WTC11 (cell line): ENCODE measurements at regions not wholly inside any gene's neighbourhood (a gene's known extent, or its start where the extent isn't known, plus 50 kb on each side); places are given as distances from the start of the nearest gene placed in this dataset.

ENCODE experiments used
- ATAC-seq: fragments of 200-7000 bp; cut with Tn5 transposase; 2 replicates; pipeline ENCODE4 v1.10.0; 2021; ENCODE audit warnings: mild to moderate bottlenecking, moderate library complexity
- CTCF ChIA-PET: fragments of 300-600 bp; sonication (Branson Sonifier 250); formaldehyde crosslinking; loops from one replicate; lab custom pipeline; 2021; ENCODE audit warnings: antibody characterized with exemption; lab: Charles Lee
- POLR2A ChIA-PET: fragments of 350-600 bp; sonication (Branson Sonifier 250); formaldehyde crosslinking; loops from one replicate; lab custom pipeline; 2021; ENCODE audit warnings: antibody characterized with exemption; lab: Charles Lee
- DNase-seq: peaks from one replicate; pipeline ENCODE4 v3.0.0; 2021; ENCODE audit warnings: low spot score
- H3K27ac Mint-ChIP-seq: 2 replicates; pipeline ENCODE4 v1.8.0; 2021; ENCODE audit warnings: mixed read lengths
- H3K27me3 Mint-ChIP-seq: 2 replicates; pipeline ENCODE4 v1.8.0; 2021; ENCODE audit warnings: low read depth, mild to moderate bottlenecking, moderate library complexity, mixed read lengths
- H3K36me3 Mint-ChIP-seq: 2 replicates; pipeline ENCODE4 v1.8.0; 2021; ENCODE audit warnings: mixed read lengths
- H3K4me1 Mint-ChIP-seq: 2 replicates; pipeline ENCODE4 v1.8.0; 2022; ENCODE audit warnings: mixed read lengths
- H3K4me3 Mint-ChIP-seq: 2 replicates; pipeline ENCODE4 v1.8.0; 2021; ENCODE audit warnings: mild to moderate bottlenecking, moderate library complexity, mixed read lengths
- H3K9me3 Mint-ChIP-seq: 2 replicates; pipeline ENCODE4 v1.8.0; 2021; ENCODE audit warnings: mixed read lengths
- E2F1 ChIP-seq: sonication (generic); formaldehyde crosslinking; IDR thresholded peaks from 2 replicates; pipeline ENCODE4 v1.8.0; 2022; ENCODE audit warnings: mild to moderate bottlenecking, missing genetic modification reagents
- EMX1 ChIP-seq: fragments of 250-450 bp; sonication (Bioruptor Pico); IDR thresholded peaks from 2 replicates; pipeline ENCODE4 v1.8.0; 2021; ENCODE audit warnings: mild to moderate bottlenecking
- FOXP1 ChIP-seq: sonication (generic); formaldehyde crosslinking; IDR thresholded peaks from 2 replicates; pipeline ENCODE4 v1.8.0; 2022; ENCODE audit warnings: missing genetic modification reagents, mild to moderate bottlenecking, moderate library complexity, borderline replicate concordance
- MXD4 ChIP-seq: fragments of 250-450 bp; sonication (Bioruptor Pico); IDR thresholded peaks from 2 replicates; pipeline ENCODE4 v1.8.0; 2021; ENCODE audit warnings: mild to moderate bottlenecking, moderate library complexity, borderline replicate concordance
- NFATC4 ChIP-seq: fragments of 250-450 bp; sonication (Bioruptor Pico); IDR thresholded peaks from 2 replicates; pipeline ENCODE4 v1.9.0; 2021; ENCODE audit warnings: mild to moderate bottlenecking
- NFE2L1 ChIP-seq: sonication (generic); formaldehyde crosslinking; IDR thresholded peaks from 2 replicates; pipeline ENCODE4 v1.8.1; 2023; ENCODE audit warnings: missing genetic modification reagents
- PRDM15 ChIP-seq: sonication (generic); formaldehyde crosslinking; IDR thresholded peaks from 2 replicates; pipeline ENCODE4 v1.8.0; 2022; ENCODE audit warnings: missing genetic modification reagents
- PRRX2 ChIP-seq: fragments of 250-450 bp; sonication (Bioruptor Pico); IDR thresholded peaks from 2 replicates; pipeline ENCODE4 v1.8.0; 2021; ENCODE audit warnings: mild to moderate bottlenecking
- RELA ChIP-seq: sonication (generic); formaldehyde crosslinking; IDR thresholded peaks from 2 replicates; pipeline ENCODE4 v1.8.1; 2022; ENCODE audit warnings: missing genetic modification reagents, mild to moderate bottlenecking, borderline replicate concordance
- STAT6 ChIP-seq: sonication (generic); formaldehyde crosslinking; conservative IDR thresholded peaks from 2 replicates; pipeline ENCODE4 v1.8.1; 2023; ENCODE audit warnings: mild to moderate bottlenecking, low read depth, missing genetic modification reagents, moderate library complexity
- TCF7 ChIP-seq: sonication (generic); formaldehyde crosslinking; IDR thresholded peaks from 2 replicates; pipeline ENCODE4 v1.8.0; 2022; ENCODE audit warnings: mild to moderate bottlenecking, low read depth, missing genetic modification reagents, moderate library complexity
- ZNF232 ChIP-seq: sonication (generic); formaldehyde crosslinking; IDR thresholded peaks from 2 replicates; pipeline ENCODE4 v1.8.0; 2022; ENCODE audit warnings: mild to moderate bottlenecking, missing genetic modification reagents
- ZNF317 ChIP-seq: sonication (generic); formaldehyde crosslinking; IDR thresholded peaks from 2 replicates; pipeline ENCODE4 v1.8.1; 2023; ENCODE audit warnings: low read depth, mild to moderate bottlenecking, moderate library complexity, missing genetic modification reagents, borderline replicate concordance
- ZNF671 ChIP-seq: fragments of 250-450 bp; sonication (Bioruptor Pico); IDR thresholded peaks from 2 replicates; pipeline ENCODE4 v1.8.0; 2021; ENCODE audit warnings: mild to moderate bottlenecking
- TF ChIP-seq, protein P1 (sequence below): sonication (generic); formaldehyde crosslinking; IDR thresholded peaks from 2 replicates; pipeline ENCODE4 v1.8.1; 2022; ENCODE audit warnings: missing genetic modification reagents, borderline replicate concordance
- TF ChIP-seq, protein P2 (sequence below): fragments of 200-600 bp; IDR thresholded peaks from 2 replicates; pipeline ENCODE4 v1.8.0; 2022; ENCODE audit warnings: antibody characterized with exemption
- TF ChIP-seq, protein P3 (sequence below): sonication (generic); formaldehyde crosslinking; IDR thresholded peaks from 2 replicates; pipeline ENCODE4 v1.8.1; 2022; ENCODE audit warnings: mild to moderate bottlenecking, missing genetic modification reagents, moderate library complexity, borderline replicate concordance
- TF ChIP-seq, protein P4 (sequence below): sonication (generic); formaldehyde crosslinking; IDR thresholded peaks from 2 replicates; pipeline ENCODE4 v1.8.1; 2023; ENCODE audit warnings: mild to moderate bottlenecking, missing genetic modification reagents, moderate library complexity

DNA sequence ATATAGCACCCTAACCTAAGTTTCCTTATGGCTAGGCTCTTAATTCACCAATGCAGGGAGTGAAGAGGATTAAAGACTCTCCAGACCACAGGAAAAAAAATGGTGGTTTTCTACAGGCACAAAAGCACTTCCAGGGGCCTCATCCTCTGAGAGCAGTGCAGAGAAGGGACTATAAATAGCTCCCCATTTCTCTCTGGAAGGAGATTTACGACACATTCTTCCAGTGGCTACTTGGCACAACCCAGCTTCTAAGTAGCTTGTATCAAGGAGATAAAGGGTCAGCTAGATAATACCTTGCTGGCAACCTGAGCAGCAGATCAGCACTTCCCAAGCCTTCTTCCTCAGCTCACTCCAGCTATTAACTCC, 73.5 kb downstream of the CRPPA start:
- POLR2A ChIA-PET: no interaction called here
- Mint-ChIP-seq H3K4me3 (no peak overlapping the region), H3K27me3 (no peaks in the 10 kb centered on the region; the same call in 1 of the 2 replicates), H3K9me3 (peaks cover 38% of the 10 kb centered on the region), H3K27ac (no peak overlapping the region), H3K4me1 (no peaks in the 10 kb centered on the region), H3K36me3 (peaks cover 9% of the 10 kb centered on the region)
- DNase-seq (no peak), ATAC-seq (no peak)
- CTCF ChIA-PET: no interaction called here
- TF ChIP-seq NFATC4 (CRISPR knock-in tag) (no peak), MXD4 (CRISPR knock-in tag) (no peak), RELA (CRISPR knock-in tag) (no peak), NFE2L1 (CRISPR knock-in tag) (no peak), TCF7 (no peak), E2F1 (CRISPR knock-in tag) (no peak), ZNF671 (CRISPR knock-in tag) (no peak), EMX1 (CRISPR knock-in tag) (no peak), ZNF317 (CRISPR knock-in tag) (no peak), ZNF232 (CRISPR knock-in tag) (no peak), STAT6 (CRISPR knock-in tag) (no peak), FOXP1 (CRISPR knock-in tag) (no peak), PRDM15 (CRISPR knock-in tag) (no peak), PRRX2 (CRISPR knock-in tag) (no peak)
- TF ChIP-seq, protein P1, sequence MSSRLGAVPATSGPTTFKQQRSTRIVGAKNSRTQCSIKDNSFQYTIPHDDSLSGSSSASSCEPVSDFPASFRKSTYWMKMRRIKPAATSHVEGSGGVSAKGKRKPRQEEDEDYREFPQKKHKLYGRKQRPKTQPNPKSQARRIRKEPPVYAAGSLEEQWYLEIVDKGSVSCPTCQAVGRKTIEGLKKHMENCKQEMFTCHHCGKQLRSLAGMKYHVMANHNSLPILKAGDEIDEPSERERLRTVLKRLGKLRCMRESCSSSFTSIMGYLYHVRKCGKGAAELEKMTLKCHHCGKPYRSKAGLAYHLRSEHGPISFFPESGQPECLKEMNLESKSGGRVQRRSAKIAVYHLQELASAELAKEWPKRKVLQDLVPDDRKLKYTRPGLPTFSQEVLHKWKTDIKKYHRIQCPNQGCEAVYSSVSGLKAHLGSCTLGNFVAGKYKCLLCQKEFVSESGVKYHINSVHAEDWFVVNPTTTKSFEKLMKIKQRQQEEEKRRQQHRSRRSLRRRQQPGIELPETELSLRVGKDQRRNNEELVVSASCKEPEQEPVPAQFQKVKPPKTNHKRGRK (CRISPR knock-in tag): no peak
- TF ChIP-seq, protein P2, sequence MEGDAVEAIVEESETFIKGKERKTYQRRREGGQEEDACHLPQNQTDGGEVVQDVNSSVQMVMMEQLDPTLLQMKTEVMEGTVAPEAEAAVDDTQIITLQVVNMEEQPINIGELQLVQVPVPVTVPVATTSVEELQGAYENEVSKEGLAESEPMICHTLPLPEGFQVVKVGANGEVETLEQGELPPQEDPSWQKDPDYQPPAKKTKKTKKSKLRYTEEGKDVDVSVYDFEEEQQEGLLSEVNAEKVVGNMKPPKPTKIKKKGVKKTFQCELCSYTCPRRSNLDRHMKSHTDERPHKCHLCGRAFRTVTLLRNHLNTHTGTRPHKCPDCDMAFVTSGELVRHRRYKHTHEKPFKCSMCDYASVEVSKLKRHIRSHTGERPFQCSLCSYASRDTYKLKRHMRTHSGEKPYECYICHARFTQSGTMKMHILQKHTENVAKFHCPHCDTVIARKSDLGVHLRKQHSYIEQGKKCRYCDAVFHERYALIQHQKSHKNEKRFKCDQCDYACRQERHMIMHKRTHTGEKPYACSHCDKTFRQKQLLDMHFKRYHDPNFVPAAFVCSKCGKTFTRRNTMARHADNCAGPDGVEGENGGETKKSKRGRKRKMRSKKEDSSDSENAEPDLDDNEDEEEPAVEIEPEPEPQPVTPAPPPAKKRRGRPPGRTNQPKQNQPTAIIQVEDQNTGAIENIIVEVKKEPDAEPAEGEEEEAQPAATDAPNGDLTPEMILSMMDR: no peak
- TF ChIP-seq, protein P3, sequence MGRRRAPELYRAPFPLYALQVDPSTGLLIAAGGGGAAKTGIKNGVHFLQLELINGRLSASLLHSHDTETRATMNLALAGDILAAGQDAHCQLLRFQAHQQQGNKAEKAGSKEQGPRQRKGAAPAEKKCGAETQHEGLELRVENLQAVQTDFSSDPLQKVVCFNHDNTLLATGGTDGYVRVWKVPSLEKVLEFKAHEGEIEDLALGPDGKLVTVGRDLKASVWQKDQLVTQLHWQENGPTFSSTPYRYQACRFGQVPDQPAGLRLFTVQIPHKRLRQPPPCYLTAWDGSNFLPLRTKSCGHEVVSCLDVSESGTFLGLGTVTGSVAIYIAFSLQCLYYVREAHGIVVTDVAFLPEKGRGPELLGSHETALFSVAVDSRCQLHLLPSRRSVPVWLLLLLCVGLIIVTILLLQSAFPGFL: no peak
- TF ChIP-seq, protein P4, sequence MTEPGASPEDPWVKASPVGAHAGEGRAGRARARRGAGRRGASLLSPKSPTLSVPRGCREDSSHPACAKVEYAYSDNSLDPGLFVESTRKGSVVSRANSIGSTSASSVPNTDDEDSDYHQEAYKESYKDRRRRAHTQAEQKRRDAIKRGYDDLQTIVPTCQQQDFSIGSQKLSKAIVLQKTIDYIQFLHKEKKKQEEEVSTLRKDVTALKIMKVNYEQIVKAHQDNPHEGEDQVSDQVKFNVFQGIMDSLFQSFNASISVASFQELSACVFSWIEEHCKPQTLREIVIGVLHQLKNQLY: no peak
